ENCODE measurements at regions not wholly inside any gene's neighbourhood (a gene's known extent, or its start where the extent isn't known, plus 50 kb on each side); places are given as distances from the start of the nearest gene placed in this dataset. TPM values are rescaled to one million over a fixed set of nuclear protein-coding genes. Genes with fewer than 3 reads are reported as not detected.

- Histone ChIP-seq H3K27ac (ENCODE audit: low read depth, low read length, poor library complexity, severe bottlenecking) (no peak overlapping the region), H3K36me3 (ENCODE audit: insufficient read depth, low read length, poor library complexity, severe bottlenecking) (no peaks in the 10 kb centered on the region), H3K4me3 (ENCODE audit: low read depth, low read length, poor library complexity, severe bottlenecking) (no peak overlapping the region), H3K9me3 (ENCODE audit: low read depth, low read length, poor library complexity, severe bottlenecking) (no peaks in the 10 kb centered on the region), H3K4me1 (ENCODE audit: insufficient read depth, low read length, poor library complexity, severe bottlenecking) (no peaks in the 10 kb centered on the region), H3K27me3 (replicated peaks; ENCODE audit: insufficient read depth, low read depth, low read length, poor library complexity) (no peaks in the 10 kb centered on the region)
- TF ChIP-seq EZH2 (IDR thresholded peaks at IDR 0.05; ENCODE audit: borderline replicate concordance, low read depth, low read length, poor library complexity, severe bottlenecking): no peak
- no peak for TF ChIP-seq CTCF (conservative IDR thresholded peaks at IDR 0.05; ENCODE audit: low read depth, low read length)
- intact Hi-C loops (cut with micrococcal nuclease; ENCODE audit: unreplicated experiment): no loop called here
- peak; percentile 22 for DNase-seq (ENCODE audit: low spot score)
- no TSS peak for BruUV-seq (replicated peaks)
- ChIA-PET POLR2A (ENCODE audit: low non-redundant PET) (no interaction called here), CTCF (no interaction called here)
Measured at GRCh38 chr5:7330256-7330655, 65.7 kb upstream of the ADCY2 start.

- H3K27me3 ChIP-seq (replicated peaks; ENCODE audit: insufficient read depth, low read depth, low read length, poor library complexity): no peaks in the 10 kb centered on the region
- TF ChIP-seq EZH2 (IDR thresholded peaks at IDR 0.05; ENCODE audit: borderline replicate concordance, low read depth, low read length, poor library complexity, severe bottlenecking): no peak
- TF ChIP-seq CTCF (conservative IDR thresholded peaks at IDR 0.05; ENCODE audit: low read depth, low read length): no peak
- ChIA-PET POLR2A (ENCODE audit: low non-redundant PET) (no interaction called here), CTCF (no interaction called here)
- DNase-seq (ENCODE audit: low spot score): no peak
- H3K9me3 ChIP-seq (ENCODE audit: low read depth, low read length, poor library complexity, severe bottlenecking): no peaks in the 10 kb centered on the region
- no peaks in the 10 kb centered on the region for H3K4me1 ChIP-seq (ENCODE audit: insufficient read depth, low read length, poor library complexity, severe bottlenecking)
- intact Hi-C loops (cut with micrococcal nuclease; ENCODE audit: unreplicated experiment): no loop called here
- H3K4me3 ChIP-seq (ENCODE audit: low read depth, low read length, poor library complexity, severe bottlenecking): no peak overlapping the region
- BruUV-seq (replicated peaks): no TSS peak
- H3K36me3 ChIP-seq (ENCODE audit: insufficient read depth, low read length, poor library complexity, severe bottlenecking): no peaks in the 10 kb centered on the region
- no peak overlapping the region for H3K27ac ChIP-seq (ENCODE audit: low read depth, low read length, poor library complexity, severe bottlenecking)
Measured at GRCh38 chr5:7331131-7331530, 64.8 kb upstream of the ADCY2 start.

Small RNA genes lying in the stretch of these regions (microRNA-seq; reads per million reads assigned to microRNA genes)
- not detected for gene MIR4278

Measured in A673 (cell line).